HG03159 (cell line): ENCODE measurements at regions not wholly inside any gene's neighbourhood (a gene's known extent, or its start where the extent isn't known, plus 50 kb on each side); places are given as distances from the start of the nearest gene placed in this dataset.
"Not testable (repeated sequence)": the region's sequence is repeated elsewhere in the genome, so short reads cannot be mapped to it uniquely, and the experiment has no call there.

Source experiments
- ATAC-seq: cut with Tn5 transposase; IDR thresholded peaks from one replicate; pipeline ENCODE4 v1.9.1; 2021; ENCODE audit warnings: mild to moderate bottlenecking, moderate library complexity; ENCODE audit not compliant: unreplicated experiment

- ATAC-seq, result no peak
These were observed 707.5 kb upstream of the FSHR start for GRCh38 chr2:49861821-49862220.

- no peak for ATAC-seq
These were observed 706.5 kb upstream of the FSHR start for GRCh38 chr2:49860834-49861233.

- no peak for ATAC-seq
These were observed 705.9 kb upstream of the FSHR start for GRCh38 chr2:49860170-49860569.

- no peak for ATAC-seq
These were observed 704.3 kb upstream of the FSHR start for GRCh38 chr2:49858657-49859056.

- ATAC-seq, result no peak
These were observed 703.8 kb upstream of the FSHR start for GRCh38 chr2:49858113-49858490.

- no peak for ATAC-seq
These were observed 703.2 kb upstream of the FSHR start for GRCh38 chr2:49857371-49858112.

GRCh38 chr2:49845671-49846070 is 691.4 kb upstream of the FSHR start:
- ATAC-seq, result no peak

GRCh38 chr2:49845021-49845420 is 690.7 kb upstream of the FSHR start:
- no peak for ATAC-seq

- ATAC-seq, result not testable (repeated sequence)
These were observed 689.8 kb upstream of the FSHR start for GRCh38 chr2:49844113-49844512.

GRCh38 chr2:49843314-49843713 is 689.0 kb upstream of the FSHR start:
- no peak for ATAC-seq

- ATAC-seq, result no peak
These were observed 686.2 kb upstream of the FSHR start for GRCh38 chr2:49840428-49840975.

GRCh38 chr2:49839818-49840217 is 685.5 kb upstream of the FSHR start:
- ATAC-seq, result no peak

- no peak for ATAC-seq
These were observed 683.4 kb upstream of the FSHR start for GRCh38 chr2:49837561-49838293.

GRCh38 chr2:49836017-49836416 is 681.7 kb upstream of the FSHR start:
- no peak for ATAC-seq

GRCh38 chr2:49834433-49834832 is 680.1 kb upstream of the FSHR start:
- ATAC-seq, result no peak

GRCh38 chr2:49832555-49832954 is 678.2 kb upstream of the FSHR start:
- ATAC-seq, result no peak

GRCh38 chr2:49831698-49832367 is 677.5 kb upstream of the FSHR start:
- ATAC-seq, result no peak

- no peak for ATAC-seq
These were observed 676.5 kb upstream of the FSHR start for GRCh38 chr2:49830846-49831245.

- no peak for ATAC-seq
These were observed 673.1 kb upstream of the FSHR start for GRCh38 chr2:49827366-49827765.

GRCh38 chr2:49813208-49813607 is 658.9 kb upstream of the FSHR start:
- no peak for ATAC-seq

GRCh38 chr2:49812730-49813129 is 658.4 kb upstream of the FSHR start:
- ATAC-seq, result no peak

- no peak for ATAC-seq
These were observed 657.2 kb upstream of the FSHR start for GRCh38 chr2:49811502-49811901.
